ENCODE measurements at regions not wholly inside any gene's neighbourhood (a gene's known extent, or its start where the extent isn't known, plus 50 kb on each side); places are given as distances from the start of the nearest gene placed in this dataset.

DNA sequence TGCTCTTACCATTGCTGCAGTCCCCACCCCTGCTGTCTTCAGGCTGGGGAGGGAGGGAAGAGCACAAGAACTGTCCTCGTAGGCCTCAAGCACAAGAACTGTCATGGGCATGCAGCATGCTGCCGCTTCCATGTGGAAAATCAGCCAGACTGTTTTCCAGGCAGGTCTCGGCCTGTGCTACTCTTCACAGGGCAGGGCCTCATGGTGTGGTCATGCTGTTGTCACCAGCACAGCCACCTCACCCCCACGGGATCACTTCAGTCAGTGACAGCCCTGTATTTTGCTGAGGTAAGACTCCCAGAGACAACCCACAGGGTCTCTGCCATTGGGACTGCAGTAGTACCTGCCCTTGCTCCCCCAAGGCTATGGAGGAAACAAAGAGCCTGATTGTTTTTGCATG lies 205.3 kb downstream of the NAP1L3 start:
- Histone ChIP-seq H3K14ac (replicated peaks; ENCODE audit: low read depth, low read length) (no peak overlapping the region), H3K4me2 (ENCODE audit: low read depth, low read length) (no peak overlapping the region), H3K9me3 (ENCODE audit: control insufficient read depth, insufficient read depth, low read length) (no peaks in the 10 kb centered on the region; the same call in 1 of the 2 replicates), H3K18ac (ENCODE audit: low read depth, low read length) (no peak overlapping the region), H2AK5ac (ENCODE audit: low read depth, low read length) (no peak overlapping the region), H2AK9ac (replicated peaks; ENCODE audit: low read depth, low read length, poor library complexity) (no peak overlapping the region), H3K4me3 (ENCODE audit: insufficient read depth, low read depth, low read length) (no peak overlapping the region), H4K5ac (ENCODE audit: low read depth, low read length) (no peak overlapping the region), H3K9me1 (ENCODE audit: insufficient read depth, low read length) (no peaks in the 10 kb centered on the region), H3K23ac (ENCODE audit: low read depth, low read length) (no peak overlapping the region), H4K91ac (ENCODE audit: insufficient read depth, low read depth, low read length) (no peak overlapping the region), H3K27ac (ENCODE audit: insufficient read depth, low read length) (no peak overlapping the region), H2BK120ac (ENCODE audit: low read depth, low read length) (no peak overlapping the region), H3K9ac (ENCODE audit: low read depth, low read length) (no peak overlapping the region), H3K27me3 (ENCODE audit: control insufficient read depth, insufficient read depth, low read length) (no peaks in the 10 kb centered on the region), H2BK5ac (ENCODE audit: low read depth, low read length, poor library complexity, severe bottlenecking) (no peak overlapping the region), H2AFZ (replicated peaks; ENCODE audit: low read length, poor library complexity) (peak overlapping the region; percentile 8), H3K4me1 (ENCODE audit: control insufficient read depth, insufficient read depth, low read length) (no peaks in the 10 kb centered on the region), H3K79me1 (ENCODE audit: low read depth in 1 of 2, low read length in 2 of 2) (no peaks in the 10 kb centered on the region), H4K20me1 (ENCODE audit: insufficient read depth, low read length) (no peaks in the 10 kb centered on the region), H3K56ac (ENCODE audit: extremely low read depth, insufficient read depth, low read length) (no peak overlapping the region), H2BK15ac (ENCODE audit: low read depth, low read length) (no peak overlapping the region), H2BK20ac (ENCODE audit: low read depth, low read length) (no peak overlapping the region), H3K36me3 (ENCODE audit: control insufficient read depth, insufficient read depth, low read length) (no peaks in the 10 kb centered on the region), H4K8ac (ENCODE audit: low read depth in 2 of 2, low read length in 2 of 2) (no peak overlapping the region), H3K4ac (ENCODE audit: low read depth, low read length) (no peak overlapping the region)
- dilution Hi-C loops (cut with HindIII; ENCODE audit: low sequenced_read_pairs, unreplicated experiment) (no loop called here), intact Hi-C loops (cut with micrococcal nuclease) (no loop called here), in situ Hi-C loops (cut with MboI; ENCODE audit: low sequenced_read_pairs) (no loop called here)
- ChIA-PET CTCF (no interaction called here), POLR2A (ENCODE audit: unreplicated experiment) (no interaction called here)
- ATAC-seq (ENCODE audit: low read depth), result no peak
- no CpG with 5 or more reads among the region's 4 CpGs for WGBS, 2 experiments (ENCODE audit: extremely low coverage in 2 of 2, insufficient read length in 1 of 2)
- DNase-seq, result no peak
- TF ChIP-seq RAD21 (IDR thresholded peaks at IDR 0.05; ENCODE audit: low read length) (no peak), MAFK (IDR thresholded peaks at IDR 0.05; ENCODE audit: low read depth, low read length) (no peak), CHD1 (IDR thresholded peaks at IDR 0.05; ENCODE audit: low read depth, low read length) (no peak), MAZ (IDR thresholded peaks at IDR 0.05; ENCODE audit: borderline replicate concordance, low read depth, low read length) (no peak), BHLHE40 (IDR thresholded peaks at IDR 0.05; ENCODE audit: low read depth, low read length) (no peak), MXI1 (IDR thresholded peaks at IDR 0.05; ENCODE audit: borderline replicate concordance, low read depth, low read length) (no peak), RFX5 (IDR thresholded peaks at IDR 0.05; ENCODE audit: low read depth, low read length) (no peak), CEBPB (IDR thresholded peaks at IDR 0.05; ENCODE audit: low read depth, low read length) (no peak), RCOR1 (IDR thresholded peaks at IDR 0.05; ENCODE audit: insufficient replicate concordance, low read length) (no peak), SMC3 (IDR thresholded peaks at IDR 0.05; ENCODE audit: low read depth, low read length) (no peak)
- TF ChIP-seq, protein P1, sequence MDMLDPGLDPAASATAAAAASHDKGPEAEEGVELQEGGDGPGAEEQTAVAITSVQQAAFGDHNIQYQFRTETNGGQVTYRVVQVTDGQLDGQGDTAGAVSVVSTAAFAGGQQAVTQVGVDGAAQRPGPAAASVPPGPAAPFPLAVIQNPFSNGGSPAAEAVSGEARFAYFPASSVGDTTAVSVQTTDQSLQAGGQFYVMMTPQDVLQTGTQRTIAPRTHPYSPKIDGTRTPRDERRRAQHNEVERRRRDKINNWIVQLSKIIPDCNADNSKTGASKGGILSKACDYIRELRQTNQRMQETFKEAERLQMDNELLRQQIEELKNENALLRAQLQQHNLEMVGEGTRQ (IDR thresholded peaks at IDR 0.05; ENCODE audit: low read depth, low read length), result no peak
- BruUV-seq (replicated peaks), result no TSS peak

Measured in IMR-90 (cell line).